Hepatocyte (in vitro differentiated cells): ENCODE measurements at regions not wholly inside any gene's neighbourhood (a gene's known extent, or its start where the extent isn't known, plus 50 kb on each side); places are given as distances from the start of the nearest gene placed in this dataset.

ENCODE experiments used
- CTCF ChIP-seq: fragments of 200-600 bp; sonication (generic); IDR thresholded peaks from 2 replicates; pipeline ENCODE4 v1.5.1; 2016; ENCODE audit warnings: antibody characterized with exemption, mild to moderate bottlenecking; ENCODE audit not compliant: poor library complexity
- EZH2 ChIP-seq: fragments of 200-600 bp; sonication (generic); IDR thresholded peaks from 2 replicates; pipeline ENCODE4 v1.6.1; 2016; ENCODE audit warnings: antibody characterized with exemption, mild to moderate bottlenecking, borderline replicate concordance

GRCh38 chr10:36676321-36676720 lies 449.1 kb upstream of the ANKRD30A start:
- TF ChIP-seq CTCF (no peak), EZH2 (no peak)
